H1 (cell line): ENCODE measurements at regions not wholly inside any gene's neighbourhood (a gene's known extent, or its start where the extent isn't known, plus 50 kb on each side); places are given as distances from the start of the nearest gene placed in this dataset.

ENCODE experiments used
- CHD2 ChIP-seq: IDR thresholded peaks from 2 replicates; pipeline ENCODE4 v1.6.1; 2012; ENCODE audit warnings: low read length, improper control_type of control experiment
- CTCF ChIP-seq, 3 experiments: IDR thresholded peaks; 1 replicate in 2 of 3; 2 replicates in 1 of 3; pipeline versions ENCODE4 v1.5.1 to v1.6.1; 2011; ENCODE audit warnings: low read length in 3 of 3, mild to moderate bottlenecking in 3 of 3, inconsistent platforms in 2 of 3, low read depth in 1 of 3, moderate library complexity in 1 of 3; ENCODE audit not compliant: insufficient read depth in 1 of 3; ENCODE audit errors: control extremely low read depth in 1 of 3
- EGR1 ChIP-seq: IDR thresholded peaks from 2 replicates; pipeline ENCODE4 v1.6.1; 2011; ENCODE audit warnings: low read depth, low read length, borderline replicate concordance
- EP300 ChIP-seq, 2 experiments: IDR thresholded peaks; 1 replicate in 1 of 2; 2 replicates in 1 of 2; pipeline ENCODE4 v1.6.1; 2011 to 2012; ENCODE audit warnings: low read depth in 2 of 2, low read length in 2 of 2, mild to moderate bottlenecking in 2 of 2, borderline replicate concordance in 1 of 2, inconsistent platforms in 1 of 2, moderate library complexity in 1 of 2
- NRF1 ChIP-seq: IDR thresholded peaks from 2 replicates; pipeline ENCODE4 v1.6.1; 2011; ENCODE audit warnings: mild to moderate bottlenecking, low read depth, low read length, improper control_type of control experiment
- POLR2A ChIP-seq, 2 experiments: IDR thresholded peaks; 1 replicate in 1 of 2; 2 replicates in 1 of 2; pipeline ENCODE4 v1.6.1; 2011; ENCODE audit warnings: low read depth in 2 of 2, low read length in 2 of 2, mild to moderate bottlenecking in 2 of 2; ENCODE audit errors: control extremely low read depth in 1 of 2
- POLR2AphosphoS5 ChIP-seq: IDR thresholded peaks from 2 replicates; pipeline ENCODE4 v1.6.1; 2011; ENCODE audit warnings: low read depth, low read length
- RAD21 ChIP-seq, 2 experiments: IDR thresholded peaks in 1 of 2; conservative IDR thresholded peaks in 1 of 2; 2 replicates each; pipeline ENCODE4 v1.6.1; 2011; ENCODE audit warnings: low read depth in 2 of 2, low read length in 2 of 2, improper control_type of control experiment in 1 of 2, inconsistent platforms in 1 of 2, mild to moderate bottlenecking in 1 of 2, moderate library complexity in 1 of 2
- SIN3A ChIP-seq, 2 experiments: IDR thresholded peaks in 1 of 2; conservative IDR thresholded peaks in 1 of 2; 2 replicates each; pipeline ENCODE4 v1.6.1; 2011 to 2012; ENCODE audit warnings: low read length in 2 of 2, improper control_type of control experiment in 1 of 2, low read depth in 1 of 2, mild to moderate bottlenecking in 1 of 2
- SRF ChIP-seq: IDR thresholded peaks from 2 replicates; pipeline ENCODE4 v1.6.1; 2011; ENCODE audit warnings: mild to moderate bottlenecking, low read depth, low read length, moderate library complexity
- TAF1 ChIP-seq: IDR thresholded peaks from 2 replicates; pipeline ENCODE4 v1.6.1; 2011; ENCODE audit warnings: mild to moderate bottlenecking, low read depth, low read length
- YY1 ChIP-seq: IDR thresholded peaks from 2 replicates; pipeline ENCODE4 v1.6.1; 2011; ENCODE audit warnings: low read depth, mild to moderate bottlenecking, low read length
- ZNF274 ChIP-seq: IDR thresholded peaks from 2 replicates; pipeline ENCODE4 v1.7.0; 2012; ENCODE audit warnings: low read length, borderline replicate concordance; ENCODE audit errors: extremely low read depth
- TF ChIP-seq, protein P1 (sequence below): IDR thresholded peaks from 2 replicates; pipeline ENCODE4 v1.6.1; 2012; ENCODE audit warnings: inconsistent platforms

DNA sequence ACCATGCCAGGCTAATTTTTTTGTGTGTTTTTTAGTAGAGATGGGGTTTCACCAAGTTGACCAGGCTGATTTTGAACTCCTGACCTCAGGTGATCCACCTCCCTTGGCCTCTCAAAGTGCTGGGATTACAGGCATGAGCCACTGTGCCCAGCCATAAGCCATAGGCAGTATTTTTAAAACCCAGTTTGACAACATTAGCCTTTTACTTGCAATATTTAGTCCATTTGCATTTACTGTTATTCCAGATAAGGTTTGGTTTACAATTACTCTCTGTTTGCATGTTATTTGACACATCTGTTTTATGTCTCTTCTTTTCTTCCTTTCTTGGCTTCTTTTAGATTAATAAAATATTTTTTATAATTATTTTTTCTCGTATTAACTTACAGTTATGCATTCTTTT lies 83.6 kb upstream of the EPHB3 start:
- no peak for TF ChIP-seq CTCF (IDR thresholded peaks at IDR 0.05; ENCODE audit: control extremely low read depth in 1 of 3, insufficient read depth in 1 of 3, low read depth in 1 of 3, low read length in 3 of 3)
- TF ChIP-seq NRF1 = no peak
- no peak for TF ChIP-seq POLR2A (IDR thresholded peaks at IDR 0.05; ENCODE audit: control extremely low read depth in 1 of 2, low read depth in 2 of 2, low read length in 2 of 2)
- TF ChIP-seq POLR2AphosphoS5 = no peak
- TF ChIP-seq ZNF274 = no peak
- TF ChIP-seq EP300 (IDR thresholded peaks at IDR 0.05; ENCODE audit: borderline replicate concordance in 1 of 2, low read depth in 2 of 2, low read length in 2 of 2) = no peak
- TF ChIP-seq TAF1 = no peak
- TF ChIP-seq CHD2 = no peak
- no peak for TF ChIP-seq YY1
- no peak for TF ChIP-seq RAD21 (IDR thresholded peaks at IDR 0.05 in 1 of 2, conservative IDR thresholded peaks at IDR 0.05 in 1 of 2; ENCODE audit: low read depth in 2 of 2, low read length in 2 of 2)
- no peak for TF ChIP-seq SIN3A (conservative IDR thresholded peaks at IDR 0.05 in 1 of 2, IDR thresholded peaks at IDR 0.05 in 1 of 2; ENCODE audit: low read depth in 1 of 2, low read length in 2 of 2)
- TF ChIP-seq SRF = no peak
- TF ChIP-seq, protein P1, sequence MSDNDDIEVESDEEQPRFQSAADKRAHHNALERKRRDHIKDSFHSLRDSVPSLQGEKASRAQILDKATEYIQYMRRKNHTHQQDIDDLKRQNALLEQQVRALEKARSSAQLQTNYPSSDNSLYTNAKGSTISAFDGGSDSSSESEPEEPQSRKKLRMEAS = no peak
- no peak for TF ChIP-seq EGR1
